ENCODE measurements at regions not wholly inside any gene's neighbourhood (a gene's known extent, or its start where the extent isn't known, plus 50 kb on each side); places are given as distances from the start of the nearest gene placed in this dataset.

DNA sequence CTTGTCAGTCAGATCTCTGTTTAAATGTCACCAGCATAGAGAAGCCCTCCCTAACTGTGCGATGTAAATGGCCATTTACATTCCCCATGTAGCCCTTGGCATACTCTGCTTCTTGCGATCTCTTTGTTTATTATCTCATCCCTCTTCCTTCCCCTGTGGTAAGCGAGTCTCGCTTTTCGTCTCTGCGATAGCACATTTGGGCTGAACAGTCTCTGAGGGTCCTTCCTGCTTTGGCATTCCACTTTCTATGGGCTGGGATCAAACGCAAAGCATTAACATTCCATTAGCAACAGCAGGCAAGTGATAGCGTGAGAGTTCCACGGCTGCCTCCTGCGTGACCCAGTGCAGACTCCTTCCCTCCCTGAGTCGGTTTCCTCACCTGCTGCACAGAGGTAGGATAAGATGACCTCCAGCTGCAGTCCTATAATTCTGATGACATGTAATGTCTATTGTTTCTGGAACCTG is 61.4 kb upstream of the TUNAR start:
- H3K27me3 ChIP-seq (ENCODE audit: insufficient read depth, poor library complexity, severe bottlenecking), result peaks cover 3% of the 10 kb centered on the region
- H3K27ac ChIP-seq (replicated peaks), result no peak overlapping the region
- no peak overlapping the region for H3K4me3 ChIP-seq (replicated peaks; ENCODE audit: insufficient read depth, low read length)
- DNase-seq (ENCODE audit: low read depth in 1 of 2, low spot score in 1 of 2), result no peak
- TF ChIP-seq POLR2AphosphoS5 (IDR thresholded peaks at IDR 0.05; ENCODE audit: low read depth) (no peak), SPI1 (IDR thresholded peaks at IDR 0.05; ENCODE audit: borderline replicate concordance, low read depth) (no peak), GABPA (IDR thresholded peaks at IDR 0.05; ENCODE audit: low read depth) (no peak)
- TF ChIP-seq, protein P1, sequence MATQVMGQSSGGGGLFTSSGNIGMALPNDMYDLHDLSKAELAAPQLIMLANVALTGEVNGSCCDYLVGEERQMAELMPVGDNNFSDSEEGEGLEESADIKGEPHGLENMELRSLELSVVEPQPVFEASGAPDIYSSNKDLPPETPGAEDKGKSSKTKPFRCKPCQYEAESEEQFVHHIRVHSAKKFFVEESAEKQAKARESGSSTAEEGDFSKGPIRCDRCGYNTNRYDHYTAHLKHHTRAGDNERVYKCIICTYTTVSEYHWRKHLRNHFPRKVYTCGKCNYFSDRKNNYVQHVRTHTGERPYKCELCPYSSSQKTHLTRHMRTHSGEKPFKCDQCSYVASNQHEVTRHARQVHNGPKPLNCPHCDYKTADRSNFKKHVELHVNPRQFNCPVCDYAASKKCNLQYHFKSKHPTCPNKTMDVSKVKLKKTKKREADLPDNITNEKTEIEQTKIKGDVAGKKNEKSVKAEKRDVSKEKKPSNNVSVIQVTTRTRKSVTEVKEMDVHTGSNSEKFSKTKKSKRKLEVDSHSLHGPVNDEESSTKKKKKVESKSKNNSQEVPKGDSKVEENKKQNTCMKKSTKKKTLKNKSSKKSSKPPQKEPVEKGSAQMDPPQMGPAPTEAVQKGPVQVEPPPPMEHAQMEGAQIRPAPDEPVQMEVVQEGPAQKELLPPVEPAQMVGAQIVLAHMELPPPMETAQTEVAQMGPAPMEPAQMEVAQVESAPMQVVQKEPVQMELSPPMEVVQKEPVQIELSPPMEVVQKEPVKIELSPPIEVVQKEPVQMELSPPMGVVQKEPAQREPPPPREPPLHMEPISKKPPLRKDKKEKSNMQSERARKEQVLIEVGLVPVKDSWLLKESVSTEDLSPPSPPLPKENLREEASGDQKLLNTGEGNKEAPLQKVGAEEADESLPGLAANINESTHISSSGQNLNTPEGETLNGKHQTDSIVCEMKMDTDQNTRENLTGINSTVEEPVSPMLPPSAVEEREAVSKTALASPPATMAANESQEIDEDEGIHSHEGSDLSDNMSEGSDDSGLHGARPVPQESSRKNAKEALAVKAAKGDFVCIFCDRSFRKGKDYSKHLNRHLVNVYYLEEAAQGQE (IDR thresholded peaks at IDR 0.05; ENCODE audit: insufficient replicate concordance, low read depth), result no peak
- TF ChIP-seq, protein P2, sequence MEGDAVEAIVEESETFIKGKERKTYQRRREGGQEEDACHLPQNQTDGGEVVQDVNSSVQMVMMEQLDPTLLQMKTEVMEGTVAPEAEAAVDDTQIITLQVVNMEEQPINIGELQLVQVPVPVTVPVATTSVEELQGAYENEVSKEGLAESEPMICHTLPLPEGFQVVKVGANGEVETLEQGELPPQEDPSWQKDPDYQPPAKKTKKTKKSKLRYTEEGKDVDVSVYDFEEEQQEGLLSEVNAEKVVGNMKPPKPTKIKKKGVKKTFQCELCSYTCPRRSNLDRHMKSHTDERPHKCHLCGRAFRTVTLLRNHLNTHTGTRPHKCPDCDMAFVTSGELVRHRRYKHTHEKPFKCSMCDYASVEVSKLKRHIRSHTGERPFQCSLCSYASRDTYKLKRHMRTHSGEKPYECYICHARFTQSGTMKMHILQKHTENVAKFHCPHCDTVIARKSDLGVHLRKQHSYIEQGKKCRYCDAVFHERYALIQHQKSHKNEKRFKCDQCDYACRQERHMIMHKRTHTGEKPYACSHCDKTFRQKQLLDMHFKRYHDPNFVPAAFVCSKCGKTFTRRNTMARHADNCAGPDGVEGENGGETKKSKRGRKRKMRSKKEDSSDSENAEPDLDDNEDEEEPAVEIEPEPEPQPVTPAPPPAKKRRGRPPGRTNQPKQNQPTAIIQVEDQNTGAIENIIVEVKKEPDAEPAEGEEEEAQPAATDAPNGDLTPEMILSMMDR (IDR thresholded peaks at IDR 0.05; ENCODE audit: insufficient read depth, low read length), result no peak

DNA sequence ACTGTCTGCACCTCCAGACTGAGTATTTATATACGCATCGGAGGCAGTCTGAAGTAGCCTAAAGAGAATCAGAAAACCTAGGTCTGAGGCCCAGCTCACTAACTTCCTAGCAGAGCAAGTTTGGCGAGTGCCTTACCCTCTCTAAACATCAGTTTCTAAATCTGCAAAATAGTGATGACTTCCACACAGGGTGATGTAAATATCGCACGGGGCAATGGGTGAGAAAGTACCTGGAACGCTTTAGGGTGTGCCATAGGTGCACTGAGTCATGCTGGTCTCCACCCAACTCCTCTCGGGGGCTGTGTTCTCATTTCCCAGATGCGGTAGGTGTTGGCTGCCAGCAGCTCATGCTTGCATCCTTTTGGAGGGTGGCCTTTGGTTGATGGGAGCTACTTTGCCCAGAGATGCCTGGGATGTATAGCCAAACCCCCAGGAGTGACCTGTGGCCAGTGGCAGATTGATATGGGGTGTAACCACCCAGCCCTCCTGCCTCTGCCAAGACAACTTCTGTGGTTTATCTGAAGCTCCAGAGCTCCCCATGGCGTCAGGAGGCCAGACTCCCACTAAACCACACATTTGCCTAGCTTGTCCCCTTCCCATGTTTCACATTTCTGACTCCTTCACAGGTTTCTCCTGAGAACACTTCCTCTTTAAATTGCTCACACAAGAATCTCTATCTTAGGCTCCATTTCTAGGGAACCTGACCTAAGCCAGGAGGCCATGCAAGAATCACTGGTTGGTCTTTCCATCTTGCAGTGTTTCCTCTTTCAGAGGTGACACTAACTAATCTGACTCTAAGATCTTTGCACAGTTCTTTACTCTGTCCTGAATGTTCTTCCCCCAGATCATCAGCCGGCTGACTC is 62.0 kb upstream of the TUNAR start:
- no peaks in the 10 kb centered on the region for H3K27me3 ChIP-seq (ENCODE audit: insufficient read depth, poor library complexity, severe bottlenecking)
- no peak overlapping the region for H3K4me3 ChIP-seq (replicated peaks; ENCODE audit: insufficient read depth, low read length)
- no peak for DNase-seq (ENCODE audit: low read depth in 1 of 2, low spot score in 1 of 2)
- H3K27ac ChIP-seq (replicated peaks), result no peak overlapping the region
- TF ChIP-seq, protein P1 (IDR thresholded peaks at IDR 0.05; ENCODE audit: insufficient replicate concordance, low read depth), result no peak
- TF ChIP-seq POLR2AphosphoS5 (IDR thresholded peaks at IDR 0.05; ENCODE audit: low read depth) (no peak), GABPA (IDR thresholded peaks at IDR 0.05; ENCODE audit: low read depth) (no peak), SPI1 (IDR thresholded peaks at IDR 0.05; ENCODE audit: borderline replicate concordance, low read depth) (no peak)
- TF ChIP-seq, protein P2 (IDR thresholded peaks at IDR 0.05; ENCODE audit: insufficient read depth, low read length), result no peak

DNA sequence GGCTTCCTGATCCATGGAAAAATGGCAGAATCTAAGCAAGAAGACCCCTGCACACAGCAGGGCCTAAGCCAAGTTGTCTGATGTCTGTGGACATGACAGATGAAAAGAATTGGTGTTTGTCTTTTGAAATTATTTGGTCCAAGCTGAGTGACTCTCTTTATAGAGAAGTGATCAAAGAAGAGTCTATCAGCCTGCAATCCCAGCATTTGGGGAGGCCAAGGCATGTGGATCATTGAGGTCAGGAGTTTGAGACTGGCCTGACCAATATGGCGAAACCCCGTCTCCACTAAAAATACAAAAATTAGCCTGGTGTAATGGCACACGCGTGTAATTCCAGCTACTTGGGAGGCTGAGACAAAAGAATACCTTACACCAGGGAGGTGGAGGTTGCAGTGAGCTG is 64.8 kb upstream of the TUNAR start:
- Histone ChIP-seq H3K27me3 (ENCODE audit: insufficient read depth, poor library complexity, severe bottlenecking) (no peaks in the 10 kb centered on the region), H3K27ac (replicated peaks) (no peak overlapping the region), H3K4me3 (replicated peaks; ENCODE audit: insufficient read depth, low read length) (no peak overlapping the region)
- DNase-seq (ENCODE audit: low read depth in 1 of 2, low spot score in 1 of 2), result no peak
- no peak for TF ChIP-seq SPI1 (IDR thresholded peaks at IDR 0.05; ENCODE audit: borderline replicate concordance, low read depth)
- TF ChIP-seq GABPA (IDR thresholded peaks at IDR 0.05; ENCODE audit: low read depth), result no peak
- TF ChIP-seq, protein P1 (IDR thresholded peaks at IDR 0.05; ENCODE audit: insufficient replicate concordance, low read depth), result no peak
- no peak for TF ChIP-seq POLR2AphosphoS5 (IDR thresholded peaks at IDR 0.05; ENCODE audit: low read depth)
- TF ChIP-seq, protein P2 (IDR thresholded peaks at IDR 0.05; ENCODE audit: insufficient read depth, low read length), result no peak

Measured in HL-60 (cell line).